MM.1S (cell line): ENCODE measurements at regions not wholly inside any gene's neighbourhood (a gene's known extent, or its start where the extent isn't known, plus 50 kb on each side); places are given as distances from the start of the nearest gene placed in this dataset.

Source experiments
- CTCF ChIP-seq: fragments of 300-600 bp; sonication (generic); IDR thresholded peaks from 2 replicates; pipeline ENCODE4 v1.5.1; 2016; ENCODE audit warnings: antibody characterized with exemption, low read length, mixed read lengths
- EZH2 ChIP-seq: fragments of 300-600 bp; sonication (generic); optimal IDR thresholded peaks from 2 replicates; pipeline ENCODE3; 2017; ENCODE audit warnings: low read depth, mild to moderate bottlenecking, antibody characterized with exemption, low read length, mixed read lengths
- EZH2phosphoT487 ChIP-seq: fragments of 300-600 bp; sonication (generic); IDR thresholded peaks from 2 replicates; pipeline ENCODE4 v1.6.1; 2018; ENCODE audit warnings: antibody characterized with exemption, low read length

DNA sequence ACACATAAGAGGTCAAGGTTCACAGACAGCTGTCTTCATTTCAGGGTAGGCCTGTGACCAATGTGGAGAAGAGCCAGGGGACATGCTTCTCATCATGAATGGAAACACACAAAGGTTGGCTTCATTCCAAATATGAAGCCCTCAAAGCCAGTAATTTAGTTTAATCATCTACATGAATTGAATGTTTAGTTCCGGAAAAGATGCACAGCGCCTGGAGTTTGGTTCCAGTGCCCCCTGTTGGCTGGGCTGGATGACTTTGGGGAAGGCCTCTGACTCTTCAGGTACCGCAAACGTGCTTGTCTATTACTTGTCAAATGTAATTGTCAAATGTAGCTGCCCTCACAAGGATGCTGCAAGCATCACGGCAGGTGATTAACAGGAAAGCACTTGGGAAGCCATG is 130.7 kb downstream of the ADRA2A start:
- no peak for TF ChIP-seq CTCF
- TF ChIP-seq EZH2phosphoT487: no peak
- TF ChIP-seq EZH2: no peak
